ENCODE measurements at regions not wholly inside any gene's neighbourhood (a gene's known extent, or its start where the extent isn't known, plus 50 kb on each side); places are given as distances from the start of the nearest gene placed in this dataset.

DNA sequence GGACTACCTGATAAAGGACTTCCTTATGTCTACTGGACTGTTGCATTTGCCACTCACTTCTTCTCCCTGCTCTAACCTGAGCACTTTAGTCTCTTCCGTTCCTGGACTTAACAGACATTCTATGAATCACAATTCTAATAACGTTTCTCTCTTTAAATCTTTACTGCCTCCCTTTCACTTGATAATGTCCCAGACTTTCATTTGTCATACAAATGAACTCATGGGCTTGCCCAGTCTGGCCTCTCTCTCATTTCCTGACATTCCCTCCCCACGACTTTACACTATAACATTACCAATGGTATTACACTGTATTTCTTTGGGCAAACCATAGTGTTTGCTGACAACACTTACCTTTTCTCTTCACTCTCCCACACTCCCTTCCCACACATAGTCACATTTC, 540.7 kb upstream of the TMEFF2 start:
- H3K79me2 ChIP-seq (ENCODE audit: insufficient read depth, low read length): no peaks in the 10 kb centered on the region
- 82% methylated on average over 3 of the region's 3 CpGs for WGBS (ENCODE audit: insufficient coverage)
- TF ChIP-seq CTCF (IDR thresholded peaks at IDR 0.05): no peak
- no peaks in the 10 kb centered on the region for H3K36me3 Mint-ChIP-seq
- DNase-seq: no peak
- no peak overlapping the region for H2AFZ ChIP-seq (ENCODE audit: insufficient read depth, low read depth, low read length, poor library complexity, severe bottlenecking)
- H4K20me1 ChIP-seq (ENCODE audit: insufficient read depth, low read length): no peaks in the 10 kb centered on the region
- H3K36me3 ChIP-seq (replicated peaks in 1 of 2; ENCODE audit: control insufficient read depth in 1 of 2, insufficient read depth in 2 of 2, low read length in 2 of 2): no peaks in the 10 kb centered on the region
- H3K4me3 ChIP-seq (replicated peaks in 1 of 3; ENCODE audit: low read depth in 2 of 3, low read length in 3 of 3): no peak overlapping the region
- peaks cover 0 to 2% of the 10 kb centered on the region in 2 donors for H3K9me3 ChIP-seq (replicated peaks in 1 of 2; ENCODE audit: control insufficient read depth in 1 of 2, insufficient read depth in 1 of 2, low read length in 2 of 2)
- no peaks in the 10 kb centered on the region for H3K4me1 Mint-ChIP-seq
- H3K4me1 ChIP-seq (ENCODE audit: control insufficient read depth in 1 of 2, insufficient read depth in 2 of 2, low read length in 2 of 2): no peaks in the 10 kb centered on the region
- no peak overlapping the region for H3K27ac ChIP-seq (ENCODE audit: low read depth in 1 of 2, low read length in 2 of 2)
- intact Hi-C loops (cut with micrococcal nuclease): no loop called here
- H3K9me3 Mint-ChIP-seq: peaks cover 0 to 5% (median 0%) of the 10 kb centered on the region in 7 donors
- no peaks in the 10 kb centered on the region for H3K27me3 ChIP-seq (ENCODE audit: control insufficient read depth in 2 of 2, insufficient read depth in 2 of 2, low read length in 2 of 2)
- H3K4me3 Mint-ChIP-seq: no peak overlapping the region
- no peak overlapping the region for H3K4me2 ChIP-seq (replicated peaks; ENCODE audit: extremely low read depth, low read length, poor library complexity, severe bottlenecking)
- peaks cover 0 to 1% (median 0%) of the 10 kb centered on the region in 3 donors for H3K27me3 Mint-ChIP-seq (ENCODE audit: low read depth in 3 of 3)
- no peak overlapping the region for H3K27ac Mint-ChIP-seq
- no peak overlapping the region for H3K9ac ChIP-seq (ENCODE audit: insufficient read depth, low read length, poor library complexity, severe bottlenecking)

DNA sequence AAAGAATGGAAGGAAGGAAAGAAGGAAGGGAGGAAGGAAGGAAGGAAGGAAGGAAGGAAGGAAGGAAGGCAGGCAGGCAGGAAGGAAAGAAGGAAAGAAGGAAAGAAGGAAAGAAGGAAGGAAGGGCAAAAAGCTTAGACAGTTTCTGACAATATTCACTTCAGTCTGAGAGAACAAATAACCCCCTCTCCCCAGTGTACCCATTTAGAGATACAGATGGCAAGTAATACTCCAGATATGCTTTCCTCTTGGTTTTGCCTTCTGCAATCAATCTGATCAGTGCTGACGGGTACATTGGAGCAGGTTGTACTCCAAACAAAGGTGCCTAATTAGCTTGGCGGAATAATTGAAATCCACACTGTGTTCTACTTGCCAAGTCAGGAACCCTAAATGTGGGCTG, 534.6 kb upstream of the TMEFF2 start:
- Histone ChIP-seq H2AFZ (ENCODE audit: insufficient read depth, low read depth, low read length, poor library complexity, severe bottlenecking) (no peak overlapping the region), H3K4me2 (replicated peaks; ENCODE audit: extremely low read depth, low read length, poor library complexity, severe bottlenecking) (no peak overlapping the region), H3K36me3 (replicated peaks in 1 of 2; ENCODE audit: control insufficient read depth in 1 of 2, insufficient read depth in 2 of 2, low read length in 2 of 2) (no peaks in the 10 kb centered on the region), H3K27ac (ENCODE audit: low read depth in 1 of 2, low read length in 2 of 2) (no peak overlapping the region), H4K20me1 (ENCODE audit: insufficient read depth, low read length) (no peaks in the 10 kb centered on the region), H3K4me1 (ENCODE audit: control insufficient read depth in 1 of 2, insufficient read depth in 2 of 2, low read length in 2 of 2) (no peaks in the 10 kb centered on the region), H3K79me2 (ENCODE audit: insufficient read depth, low read length) (no peaks in the 10 kb centered on the region), H3K4me3 (replicated peaks in 1 of 3; ENCODE audit: low read depth in 2 of 3, low read length in 3 of 3) (no peak overlapping the region), H3K9me3 (replicated peaks in 1 of 2; ENCODE audit: control insufficient read depth in 1 of 2, insufficient read depth in 1 of 2, low read length in 2 of 2) (peaks cover 4 to 5% of the 10 kb centered on the region in 2 donors), H3K9ac (ENCODE audit: insufficient read depth, low read length, poor library complexity, severe bottlenecking) (no peak overlapping the region), H3K27me3 (ENCODE audit: control insufficient read depth in 2 of 2, insufficient read depth in 2 of 2, low read length in 2 of 2) (no peaks in the 10 kb centered on the region)
- Mint-ChIP-seq H3K27me3 (ENCODE audit: low read depth in 3 of 3) (peaks cover 0 to 1% (median 0%) of the 10 kb centered on the region in 3 donors), H3K36me3 (no peaks in the 10 kb centered on the region), H3K4me1 (no peaks in the 10 kb centered on the region), H3K9me3 (peaks cover 0 to 9% (median 3%) of the 10 kb centered on the region in 7 donors), H3K27ac (no peak overlapping the region), H3K4me3 (no peak overlapping the region)
- DNase-seq: no peak
- TF ChIP-seq CTCF (IDR thresholded peaks at IDR 0.05): no peak
- WGBS (ENCODE audit: insufficient coverage): 100% methylated on average over 1 of the region's 2 CpGs
- intact Hi-C loops (cut with micrococcal nuclease): no loop called here

Measured in CD14-positive monocyte (primary cell).